K562 (cell line): ENCODE measurements at regions not wholly inside any gene's neighbourhood (a gene's known extent, or its start where the extent isn't known, plus 50 kb on each side); places are given as distances from the start of the nearest gene placed in this dataset.

Source experiments
- ATAC-seq: fragments of 200-7000 bp; cut with Tn5 transposase; 3 replicates; pipeline ENCODE4 v1.9.1; 2020; ENCODE audit warnings: moderate library complexity
- BruUV-seq: library from RNA; stranded (reverse); fragments of 400-500 nt; replicated peaks from 2 replicates; lab custom pipeline; 2021; lab: Mats Ljungman, UMichigan
- CTCF ChIA-PET: fragments of 300-600 bp; formaldehyde crosslinking; extraction: SDS; loops from one replicate; lab custom pipeline; 2021; ENCODE audit warnings: low intra/inter-chr PET ratio; lab: Yijun Ruan, JAX
- POLR2A ChIA-PET: fragments of 300-600, 350-650 bp; sonication (Branson Sonifier 250); formaldehyde crosslinking; extraction: SDS; loops from one replicate; lab custom pipeline; 2021; ENCODE audit warnings: antibody characterized with exemption, inconsistent platforms; lab: Yijun Ruan, JAX
- DNase-seq, 4 experiments: peaks; one replicate each; pipeline versions ENCODE4 v3.0.0 to v3.0.0-alpha.2; 2011 to 2018; ENCODE audit warnings: low spot score in 3 of 4, mixed read lengths in 3 of 4; ENCODE audit errors: extremely low read depth in 1 of 4
- FAIRE-seq: peaks from 2 replicates; lab custom pipeline; 2011; peaks lifted over from hg19 to GRCh38; lab: Jason Lieb, UNC
- H2AFZ ChIP-seq: 2 replicates; pipeline ENCODE4 v1.6.0; 2011; ENCODE audit warnings: low read depth, low read length, control low read depth, inconsistent platforms
- H3K27ac ChIP-seq: fragments of 200-600 bp; 3 replicates; pipeline ENCODE4 v1.8.0; 2011; ENCODE audit warnings: low read depth, mild to moderate bottlenecking, control low read depth, inconsistent platforms, low read length, moderate library complexity, mixed read lengths; ENCODE audit errors: extremely low read depth
- H3K27me3 ChIP-seq, 2 experiments: fragments of 300-600 bp in 1 of 2; 2 replicates in 1 of 2; 3 replicates in 1 of 2; pipeline versions ENCODE4 v1.6.0 to v1.8.0; 2011; ENCODE audit warnings: inconsistent platforms in 2 of 2, low read length in 2 of 2, mild to moderate bottlenecking in 1 of 2, mixed read lengths in 1 of 2, moderate library complexity in 1 of 2; ENCODE audit not compliant: control insufficient read depth in 2 of 2, insufficient read depth in 2 of 2
- H3K36me3 ChIP-seq: fragments of 300-600 bp; 3 replicates; pipeline ENCODE4 v1.8.0; 2011; ENCODE audit warnings: mild to moderate bottlenecking, low read length, inconsistent platforms; ENCODE audit not compliant: control insufficient read depth, insufficient read depth
- H3K4me1 ChIP-seq, 2 experiments: fragments of 200-600 bp in 1 of 2; replicated peaks in 1 of 2; 2 replicates in 1 of 2; 3 replicates in 1 of 2; pipeline versions ENCODE4 v1.5.1 to v1.8.0; 2011; ENCODE audit warnings: inconsistent platforms in 2 of 2, low read length in 2 of 2, mild to moderate bottlenecking in 1 of 2, mixed read lengths in 1 of 2, moderate library complexity in 1 of 2; ENCODE audit not compliant: control insufficient read depth in 2 of 2, insufficient read depth in 2 of 2
- H3K4me2 ChIP-seq: 2 replicates; pipeline ENCODE4 v1.6.1; 2011; ENCODE audit warnings: low read length, control low read depth, inconsistent platforms, mixed read lengths; ENCODE audit not compliant: insufficient read depth
- H3K4me3 ChIP-seq: fragments of 200-600 bp; sonication (generic), shearing (Covaris generic); 2 replicates; pipeline ENCODE4 v1.5.1; 2016; ENCODE audit warnings: control low read depth, inconsistent platforms
- H3K79me2 ChIP-seq: fragments of 200-600 bp; 3 replicates; pipeline ENCODE4 v1.8.0; 2011; ENCODE audit warnings: low read length, inconsistent platforms; ENCODE audit not compliant: control insufficient read depth, insufficient read depth
- H3K9ac ChIP-seq, 2 experiments: 2 replicates each; pipeline versions ENCODE4 v1.6.0 to v1.6.1; 2011; ENCODE audit warnings: low read depth in 2 of 2, low read length in 2 of 2, control low read depth in 1 of 2, inconsistent platforms in 1 of 2, mild to moderate bottlenecking in 1 of 2, mixed read lengths in 1 of 2; ENCODE audit not compliant: insufficient read depth in 1 of 2
- H3K9me1 ChIP-seq: one replicate; pipeline ENCODE4 v1.6.0; 2011; ENCODE audit warnings: inconsistent platforms, mild to moderate bottlenecking, low read length, moderate library complexity; ENCODE audit not compliant: control insufficient read depth, insufficient read depth
- H3K9me3 ChIP-seq: replicated peaks from 2 replicates; pipeline ENCODE4 v1.5.1; 2011; ENCODE audit warnings: low read depth, low read length, inconsistent platforms; ENCODE audit not compliant: control insufficient read depth, insufficient read depth
- H4K20me1 ChIP-seq: replicated peaks from 2 replicates; pipeline ENCODE4 v1.6.1; 2011; ENCODE audit warnings: low read length, inconsistent platforms, mixed read lengths; ENCODE audit not compliant: control insufficient read depth, insufficient read depth
- ATF1 ChIP-seq, 2 experiments: fragments of 450-650 bp in 1 of 2; IDR thresholded peaks; 2 replicates each; pipeline ENCODE4 v1.6.1; 2016; ENCODE audit warnings: missing compliant biosample characterization in 1 of 2, missing genetic modification characterization in 1 of 2
- BMI1 ChIP-seq: fragments of 150-350 bp; IDR thresholded peaks from 2 replicates; pipeline ENCODE4 v1.6.1; 2014; ENCODE audit warnings: low read length
- ELF1 ChIP-seq: fragments of 200-800 bp; sonication (Bioruptor generic); IDR thresholded peaks from 2 replicates; pipeline ENCODE4 v1.6.1; 2016; ENCODE audit warnings: missing genetic modification characterization, missing compliant biosample characterization
- EP400 ChIP-seq: fragments of 450-650 bp; IDR thresholded peaks from 2 replicates; pipeline ENCODE4 v1.6.1; 2017; ENCODE audit warnings: antibody characterized with exemption, mild to moderate bottlenecking, moderate library complexity
- EZH2 ChIP-seq: IDR thresholded peaks from 2 replicates; pipeline ENCODE4 v1.6.1; 2012; ENCODE audit warnings: low read depth, mild to moderate bottlenecking, inconsistent platforms, low read length, borderline replicate concordance
- MAFF ChIP-seq: IDR thresholded peaks from 2 replicates; pipeline ENCODE4 v1.6.1; 2012; ENCODE audit warnings: low read length, improper control_type of control experiment
- MBD2 ChIP-seq: sonication (generic); IDR thresholded peaks from 2 replicates; pipeline ENCODE4 v1.6.1; 2016; ENCODE audit warnings: low read depth, borderline replicate concordance
- NR2C2 ChIP-seq, 2 experiments: fragments of 200-800 bp in 1 of 2; sonication (Bioruptor generic) in 1 of 2; sonication (generic) in 1 of 2; formaldehyde crosslinking in 1 of 2; IDR thresholded peaks; 2 replicates each; pipeline versions ENCODE4 v1.6.1 to v1.8.0; 2016 to 2022; ENCODE audit warnings: mild to moderate bottlenecking in 1 of 2, missing compliant biosample characterization in 1 of 2, missing genetic modification characterization in 1 of 2, missing genetic modification reagents in 1 of 2
- POLR3G ChIP-seq: IDR thresholded peaks from 2 replicates; pipeline ENCODE4 v1.6.1; 2011; ENCODE audit not compliant: insufficient read length, insufficient replicate concordance; ENCODE audit errors: extremely low read depth
- RUNX1 ChIP-seq: sonication (generic); IDR thresholded peaks from 2 replicates; pipeline ENCODE4 v1.6.1; 2016; ENCODE audit warnings: antibody characterized with exemption, low read depth
- USF2 ChIP-seq: sonication (generic); formaldehyde crosslinking; IDR thresholded peaks from 2 replicates; pipeline ENCODE4 v1.5.0; 2020; ENCODE audit warnings: missing genetic modification reagents
- XRCC3 ChIP-seq: fragments of 450-650 bp; IDR thresholded peaks from 2 replicates; pipeline ENCODE4 v1.6.1; 2017; ENCODE audit warnings: mild to moderate bottlenecking, moderate library complexity
- ZNF217 ChIP-seq: sonication (generic); formaldehyde crosslinking; IDR thresholded peaks from 2 replicates; pipeline ENCODE4 v1.8.0; 2022; ENCODE audit warnings: mild to moderate bottlenecking, missing genetic modification reagents
- ZNF3 ChIP-seq: fragments of 250-450 bp; sonication (Bioruptor Pico); IDR thresholded peaks from 2 replicates; pipeline ENCODE4 v1.5.0; 2021; ENCODE audit warnings: mild to moderate bottlenecking, moderate library complexity
- ZNF444 ChIP-seq: fragments of 250-450 bp; sonication (Bioruptor Pico); IDR thresholded peaks from 2 replicates; pipeline ENCODE4 v1.4.0; 2020; ENCODE audit warnings: mild to moderate bottlenecking, moderate library complexity
- ZNF668 ChIP-seq: fragments of 250-450 bp; sonication (Bioruptor Pico); IDR thresholded peaks from 2 replicates; pipeline ENCODE4 v1.8.0; 2022; ENCODE audit warnings: mild to moderate bottlenecking, inconsistent platforms
- WGBS: fragments of 100-300 bp; shearing (Covaris generic); methylation state at CpG from one replicate; pipeline ENCODE4 v1.1.6; 2016; ENCODE audit warnings: low coverage, mixed read lengths; ENCODE audit not compliant: insufficient coverage; ENCODE audit errors: missing lambda C conversion rate; 5-methylcytosine and 5-hydroxymethylcytosine counted together
- in situ Hi-C: fragments of 300-500 bp; cut with MboI; formaldehyde crosslinking; loops from 4 replicates; pipeline ENCODE4 v1.15.0; 2018; ENCODE audit warnings: inconsistent platforms, mixed read lengths
- intact Hi-C: fragments of 100-400 bp; cut with micrococcal nuclease; formaldehyde crosslinking; loops from 2 replicates; pipeline ENCODE4 v1.14.2; 2022
- TF ChIP-seq, protein P1 (sequence below): fragments of 450-650 bp; formaldehyde crosslinking; conservative IDR thresholded peaks from 2 replicates; pipeline ENCODE4 v1.4.0; 2022; ENCODE audit warnings: mild to moderate bottlenecking, missing genetic modification characterization
- TF ChIP-seq, protein P2 (sequence below): sonication (generic); formaldehyde crosslinking; IDR thresholded peaks from 2 replicates; pipeline ENCODE4 v1.8.0; 2022; ENCODE audit warnings: mild to moderate bottlenecking, missing genetic modification reagents, borderline replicate concordance

GRCh38 chr10:27413831-27414348 is 90.2 kb upstream of the RAB18 start:
- Histone ChIP-seq H3K9me1 (no peaks in the 10 kb centered on the region), H3K9me3 (no peaks in the 10 kb centered on the region), H3K4me1 (peaks cover 0 to 11% of the 10 kb centered on the region in 2 experiments; a peak in 2 of 5 replicates), H4K20me1 (no peaks in the 10 kb centered on the region), H3K4me2 (no peak overlapping the region), H3K4me3 (no peak overlapping the region), H3K9ac (no peak overlapping the region), H3K27ac (no peak overlapping the region), H2AFZ (no peak overlapping the region), H3K79me2 (no peaks in the 10 kb centered on the region), H3K36me3 (no peaks in the 10 kb centered on the region), H3K27me3 (peaks cover 11 to 14% of the 10 kb centered on the region in 2 experiments; a peak in 3 of 5 replicates)
- DNase-seq, result no peak
- in situ Hi-C loops, result no loop called here
- intact Hi-C loops, result no loop called here
- no peak for ATAC-seq
- POLR2A ChIA-PET, result no interaction called here
- WGBS, result 5% methylated on average over 15 of the region's 34 CpGs
- CTCF ChIA-PET, result no interaction called here
- no TSS peak for BruUV-seq
- no peak for FAIRE-seq
- TF ChIP-seq ZNF3 (CRISPR knock-in tag), result no peak
- TF ChIP-seq USF2 (CRISPR knock-in tag), result no peak
- TF ChIP-seq EZH2, result no peak
- TF ChIP-seq, protein P1, sequence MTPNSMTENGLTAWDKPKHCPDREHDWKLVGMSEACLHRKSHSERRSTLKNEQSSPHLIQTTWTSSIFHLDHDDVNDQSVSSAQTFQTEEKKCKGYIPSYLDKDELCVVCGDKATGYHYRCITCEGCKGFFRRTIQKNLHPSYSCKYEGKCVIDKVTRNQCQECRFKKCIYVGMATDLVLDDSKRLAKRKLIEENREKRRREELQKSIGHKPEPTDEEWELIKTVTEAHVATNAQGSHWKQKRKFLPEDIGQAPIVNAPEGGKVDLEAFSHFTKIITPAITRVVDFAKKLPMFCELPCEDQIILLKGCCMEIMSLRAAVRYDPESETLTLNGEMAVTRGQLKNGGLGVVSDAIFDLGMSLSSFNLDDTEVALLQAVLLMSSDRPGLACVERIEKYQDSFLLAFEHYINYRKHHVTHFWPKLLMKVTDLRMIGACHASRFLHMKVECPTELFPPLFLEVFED (CRISPR knock-in tag), result no peak
- TF ChIP-seq, protein P2, sequence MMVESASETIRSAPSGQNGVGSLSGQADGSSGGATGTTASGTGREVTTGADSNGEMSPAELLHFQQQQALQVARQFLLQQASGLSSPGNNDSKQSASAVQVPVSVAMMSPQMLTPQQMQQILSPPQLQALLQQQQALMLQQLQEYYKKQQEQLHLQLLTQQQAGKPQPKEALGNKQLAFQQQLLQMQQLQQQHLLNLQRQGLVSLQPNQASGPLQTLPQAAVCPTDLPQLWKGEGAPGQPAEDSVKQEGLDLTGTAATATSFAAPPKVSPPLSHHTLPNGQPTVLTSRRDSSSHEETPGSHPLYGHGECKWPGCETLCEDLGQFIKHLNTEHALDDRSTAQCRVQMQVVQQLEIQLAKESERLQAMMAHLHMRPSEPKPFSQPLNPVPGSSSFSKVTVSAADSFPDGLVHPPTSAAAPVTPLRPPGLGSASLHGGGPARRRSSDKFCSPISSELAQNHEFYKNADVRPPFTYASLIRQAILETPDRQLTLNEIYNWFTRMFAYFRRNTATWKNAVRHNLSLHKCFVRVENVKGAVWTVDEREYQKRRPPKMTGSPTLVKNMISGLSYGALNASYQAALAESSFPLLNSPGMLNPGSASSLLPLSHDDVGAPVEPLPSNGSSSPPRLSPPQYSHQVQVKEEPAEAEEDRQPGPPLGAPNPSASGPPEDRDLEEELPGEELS (CRISPR knock-in tag), result no peak
- TF ChIP-seq EP400, result no peak
- no peak for TF ChIP-seq ELF1
- TF ChIP-seq ZNF217 (CRISPR knock-in tag), result no peak
- TF ChIP-seq ATF1 (CRISPR knock-in tag; IDR thresholded peaks at IDR 0.05), result no peak
- TF ChIP-seq ATF1 (tag; IDR thresholded peaks at IDR 0.05), result no peak
- TF ChIP-seq MBD2, result no peak
- no peak for TF ChIP-seq RUNX1
- no peak for TF ChIP-seq ZNF444 (CRISPR knock-in tag)
- no peak for TF ChIP-seq XRCC3
- no peak for TF ChIP-seq POLR3G
- no peak for TF ChIP-seq MAFF
- no peak for TF ChIP-seq ZNF668 (CRISPR knock-in tag)
- no peak for TF ChIP-seq NR2C2 (CRISPR knock-in tag; IDR thresholded peaks at IDR 0.05)
- TF ChIP-seq NR2C2 (tag; IDR thresholded peaks at IDR 0.05), result no peak
- TF ChIP-seq BMI1, result no peak
